Stimulated activated CD8-positive, alpha-beta memory T cell treated with anti-CD3 and anti-CD28 coated beads, Interleukin-12 subunit alpha, Interleukin-12 subunit beta, amount 100 ng/mL, for 1 hour (primary cell): ENCODE measurements at regions not wholly inside any gene's neighbourhood (a gene's known extent, or its start where the extent isn't known, plus 50 kb on each side); places are given as distances from the start of the nearest gene placed in this dataset.
"Not testable (repeated sequence)": the region's sequence is repeated elsewhere in the genome, so short reads cannot be mapped to it uniquely, and the experiment has no call there.

Experiments used
- DNase-seq: peaks from one replicate; pipeline ENCODE4 v3.0.0-alpha.2; 2020; ENCODE audit warnings: low read depth

DNA sequence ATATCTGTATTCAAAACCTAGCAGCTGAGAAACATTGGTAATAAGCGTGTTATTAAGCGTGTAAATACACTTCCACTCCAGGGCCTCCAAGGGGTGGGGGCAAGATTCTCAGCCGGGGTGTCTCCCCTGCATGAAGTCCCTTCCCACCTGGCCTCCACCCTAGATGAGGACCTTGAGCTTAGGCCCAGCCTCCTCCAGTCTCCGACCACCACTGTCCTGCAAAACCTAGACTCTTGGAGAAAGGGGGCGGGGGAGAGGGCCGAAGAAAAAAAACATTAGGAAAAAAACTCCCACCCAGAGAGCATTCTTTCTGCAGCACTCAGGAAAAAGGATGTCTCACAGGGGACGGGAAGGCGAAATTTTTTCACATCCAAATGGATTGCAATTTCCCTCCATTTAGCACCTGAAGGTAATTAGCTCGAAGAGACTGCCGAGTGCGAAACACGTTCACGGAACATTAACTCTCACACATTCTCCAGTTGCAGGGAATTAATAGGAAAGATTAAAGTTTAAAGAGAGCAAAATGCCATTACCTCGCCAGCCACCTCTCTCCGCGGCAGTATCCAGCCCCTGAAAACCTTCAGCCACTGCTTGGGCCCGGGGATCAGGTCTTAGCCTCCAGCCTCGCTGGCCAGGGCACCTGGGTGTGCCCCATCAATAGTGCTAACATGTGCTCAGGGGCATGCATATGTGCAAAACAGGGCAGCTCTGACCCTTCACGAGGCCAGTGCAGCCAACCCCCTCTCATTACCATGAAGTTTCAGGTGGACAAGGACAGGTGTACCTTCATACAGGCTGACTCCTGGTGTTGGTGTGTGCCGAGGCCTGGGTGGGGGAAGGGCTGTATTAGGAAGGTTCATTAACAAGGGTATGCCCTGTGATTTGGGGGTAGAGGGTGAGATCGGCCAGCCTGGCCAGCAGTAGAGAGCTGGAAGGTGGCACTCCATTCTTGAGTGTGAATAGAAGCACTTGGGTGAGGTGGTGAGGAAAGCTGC, 77.2 kb downstream of the HIF1AN start:
- no peak for DNase-seq

DNA sequence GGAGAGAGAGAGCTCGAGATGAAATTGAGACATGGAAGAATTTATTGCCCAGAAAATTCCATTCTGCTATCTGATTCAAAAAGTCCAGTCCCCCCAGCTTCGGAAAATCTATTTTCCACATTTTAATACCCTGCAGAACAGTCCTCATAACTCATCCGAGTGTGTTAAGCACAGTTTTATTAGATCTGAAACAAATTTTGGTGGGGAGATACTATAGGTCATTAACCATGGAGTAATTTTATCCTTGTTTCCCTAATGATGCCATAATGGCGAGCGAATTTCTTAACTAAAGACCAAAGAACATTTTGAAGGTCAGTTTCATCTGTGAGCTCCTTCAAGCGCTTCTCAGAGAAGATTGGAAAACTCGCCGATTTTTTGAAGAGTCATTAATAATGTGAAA, 78.1 kb downstream of the HIF1AN start:
- DNase-seq = no peak

- no peak for DNase-seq
Measured at GRCh38 chr10:100614429-100615095, 78.8 kb downstream of the HIF1AN start.

GRCh38 chr10:100615241-100615640, 79.5 kb downstream of the HIF1AN start:
- DNase-seq = no peak

DNA sequence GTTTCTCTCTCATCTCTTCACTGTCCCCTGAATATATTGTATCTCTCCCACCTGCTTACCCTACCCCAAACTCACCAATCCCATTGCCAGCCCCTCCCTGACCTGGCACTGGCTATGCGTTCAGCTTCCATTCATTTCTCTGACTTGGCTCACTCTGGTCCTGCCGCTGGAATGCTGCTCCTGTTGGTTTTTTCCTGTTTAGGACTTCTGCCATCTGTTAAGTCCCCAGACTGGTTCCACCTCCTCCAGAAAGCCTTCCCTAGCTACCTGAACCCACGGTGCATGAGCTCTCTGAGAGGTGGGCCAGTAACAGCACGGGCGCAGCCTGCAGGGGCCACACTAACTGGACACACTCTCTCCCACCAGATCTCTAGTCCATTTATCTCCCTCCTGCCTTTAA, 80.2 kb downstream of the HIF1AN start:
- no peak for DNase-seq

DNA sequence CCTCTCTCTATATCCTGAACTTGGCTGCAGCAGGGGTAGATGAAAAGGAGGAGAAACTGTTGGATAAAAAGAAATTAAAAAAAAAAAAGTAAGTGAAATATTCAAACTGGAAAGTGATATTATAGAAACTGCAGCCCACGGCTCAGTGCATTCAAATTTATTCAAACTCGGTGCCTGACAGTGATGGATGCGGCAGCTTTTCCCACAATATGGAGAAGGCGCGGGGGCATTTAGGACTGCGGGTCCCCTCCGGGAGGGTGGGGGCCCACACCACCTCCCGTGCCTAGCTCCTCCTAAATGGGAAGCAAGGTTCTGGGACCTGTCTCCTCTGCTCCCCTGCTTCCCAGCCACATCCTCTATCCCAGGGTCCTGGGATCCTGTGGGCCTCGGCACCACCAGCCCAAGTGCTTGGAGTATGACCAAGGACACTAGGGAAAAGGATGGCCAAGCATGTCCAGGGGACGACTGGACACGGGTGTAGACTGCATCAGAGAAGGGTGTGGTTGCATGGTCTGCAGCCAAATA, 82.4 kb downstream of the HIF1AN start:
- no peak for DNase-seq

GRCh38 chr10:100618632-100619255, 83.0 kb downstream of the HIF1AN start:
- no peak for DNase-seq

- DNase-seq = no peak
Measured at GRCh38 chr10:100620087-100620835, 84.5 kb downstream of the HIF1AN start.

DNA sequence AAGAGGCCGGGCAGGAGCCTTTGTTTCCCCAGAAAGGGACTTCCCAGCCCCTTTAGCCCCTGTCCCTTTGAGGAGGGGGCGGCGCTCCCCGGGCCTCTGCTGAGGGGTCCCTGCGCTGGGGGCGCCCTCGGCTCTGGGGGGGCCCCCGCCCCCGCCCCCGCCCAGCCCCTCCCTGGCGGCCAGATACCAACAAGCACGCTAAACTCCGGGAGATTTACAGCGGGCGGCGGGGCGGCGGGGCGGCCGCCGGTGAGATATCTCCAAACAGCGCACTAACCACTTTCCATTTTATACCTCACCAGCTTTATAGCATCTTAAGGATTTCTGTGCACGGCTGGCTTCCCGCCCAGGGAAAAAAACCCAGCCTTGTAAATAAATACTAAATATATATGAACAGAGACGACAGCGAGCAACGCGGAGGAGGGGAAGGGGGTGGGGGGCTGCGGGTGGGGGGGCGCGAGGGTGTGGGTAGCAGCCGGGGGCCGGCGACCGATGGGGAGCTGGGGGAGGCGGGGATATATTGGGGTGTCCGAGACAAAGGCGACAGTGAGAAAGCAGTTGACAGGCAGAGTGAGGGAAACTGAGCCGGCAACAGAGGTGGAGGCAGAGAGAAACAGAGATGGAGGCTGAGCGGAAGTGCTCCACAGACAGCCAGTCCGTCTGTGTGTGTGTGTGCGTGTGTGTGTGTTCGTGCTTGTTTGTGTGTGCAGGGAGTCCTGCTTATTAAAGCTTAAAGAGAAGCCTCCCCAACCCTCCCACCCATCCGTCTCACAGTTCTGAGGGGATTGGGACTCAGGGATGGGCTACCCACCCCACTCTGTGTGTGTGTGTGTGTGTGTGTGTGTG, 85.8 kb downstream of the HIF1AN start:
- DNase-seq = peak; percentile 7

DNA sequence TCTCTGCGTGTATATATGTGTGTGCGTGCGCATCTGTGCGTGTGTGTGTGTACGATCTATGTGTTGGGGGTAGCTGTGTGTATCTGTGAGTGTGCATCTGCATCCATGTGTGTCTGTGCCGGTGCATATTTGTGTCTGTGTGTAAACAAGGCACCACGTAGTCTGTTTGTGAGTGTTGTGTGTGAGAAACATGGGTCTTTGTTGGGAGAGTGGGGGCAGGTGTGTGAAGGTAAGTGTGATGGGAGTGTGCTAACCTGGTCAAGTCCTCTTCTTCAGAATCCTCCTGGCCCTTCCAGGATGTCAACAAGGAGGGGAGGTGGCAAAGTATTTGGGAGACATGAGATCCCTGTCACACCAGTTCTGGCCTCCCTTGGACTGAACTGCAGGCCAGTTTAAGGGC, 87.2 kb downstream of the HIF1AN start:
- DNase-seq = no peak

- no peak for DNase-seq
Measured at GRCh38 chr10:100623521-100624230, 87.9 kb downstream of the HIF1AN start.

GRCh38 chr10:100624298-100624697, 88.6 kb downstream of the HIF1AN start:
- DNase-seq = no peak

- no peak for DNase-seq
Measured at GRCh38 chr10:100625816-100626215, 90.1 kb downstream of the HIF1AN start.

DNA sequence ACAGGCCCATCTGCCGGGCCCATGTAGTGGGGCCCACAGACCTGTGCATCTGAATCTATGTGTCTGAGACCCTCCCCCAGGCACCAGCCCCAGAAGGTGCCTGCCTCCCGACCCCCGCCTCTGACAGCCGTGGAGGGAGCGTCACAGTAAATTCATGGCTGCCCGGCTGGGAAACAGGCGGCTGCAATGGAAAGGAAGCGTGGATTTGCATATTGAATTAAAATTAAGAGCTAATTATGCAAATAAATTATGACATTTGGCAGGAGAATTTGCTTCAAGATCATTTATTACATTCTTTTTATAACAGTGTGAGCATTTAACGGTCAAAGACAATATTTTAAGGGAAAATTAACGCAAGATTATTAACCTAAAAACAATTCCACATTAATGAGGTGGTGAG, 92.3 kb downstream of the HIF1AN start:
- no peak for DNase-seq

- DNase-seq = no peak
Measured at GRCh38 chr10:100631192-100631591, 95.4 kb downstream of the HIF1AN start.

GRCh38 chr10:100632027-100632426, 96.3 kb downstream of the HIF1AN start:
- DNase-seq = no peak

DNA sequence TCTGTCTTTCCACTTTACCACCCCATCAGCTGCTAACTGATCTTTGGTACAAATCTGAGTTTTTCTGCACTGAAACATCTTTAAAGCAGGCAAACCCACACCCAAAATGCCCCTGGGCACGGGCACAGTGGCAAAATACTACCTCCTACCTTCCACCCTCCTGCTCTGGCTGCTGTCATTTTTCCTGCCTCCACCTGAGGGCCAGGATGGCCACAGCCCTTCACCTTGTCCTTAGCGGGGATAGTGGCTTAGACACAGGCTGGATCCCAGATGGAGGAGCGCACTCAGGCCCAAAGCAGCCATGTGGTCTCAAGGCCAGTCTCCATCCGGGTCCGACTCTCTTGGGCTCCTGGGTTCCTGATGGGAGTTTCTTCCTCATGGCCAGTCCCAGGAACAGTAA, 98.3 kb downstream of the HIF1AN start:
- no peak for DNase-seq

DNA sequence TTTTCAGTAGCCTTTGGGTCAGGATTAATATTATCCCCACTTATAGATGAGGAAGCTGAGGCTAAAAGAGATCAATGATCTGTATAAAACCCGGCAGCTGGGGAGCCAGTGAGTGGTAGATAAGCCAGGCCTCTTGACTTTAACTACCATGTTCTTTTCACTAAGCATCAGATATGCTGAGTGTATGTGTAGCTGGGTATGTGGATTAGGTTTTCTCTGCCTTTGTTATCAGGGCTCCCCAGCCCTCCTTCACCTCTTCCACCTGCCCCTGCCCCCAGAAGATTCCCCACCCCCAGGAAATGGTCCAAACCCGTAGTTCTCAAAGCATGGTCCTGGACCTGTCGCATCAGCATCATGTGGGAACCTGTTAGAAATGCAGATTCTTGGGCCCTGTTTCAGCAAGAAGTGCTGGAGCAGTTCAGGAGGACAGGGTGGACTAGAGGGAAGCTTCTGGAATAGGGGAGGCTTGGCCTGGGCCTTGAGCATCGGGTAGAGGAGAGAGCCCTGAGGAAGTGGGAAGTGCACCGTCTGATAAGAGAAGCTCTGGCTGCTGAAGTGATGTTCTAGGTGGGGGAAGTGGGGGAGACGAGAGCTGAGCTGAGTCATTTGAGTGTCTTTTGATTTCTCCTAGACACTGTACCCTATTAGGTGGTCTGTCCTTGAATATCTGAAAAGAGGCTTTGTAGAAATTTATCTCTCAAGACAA, 101.3 kb downstream of the HIF1AN start:
- DNase-seq = no peak

- no peak for DNase-seq
Measured at GRCh38 chr10:100637785-100638184, 102.0 kb downstream of the HIF1AN start.

DNA sequence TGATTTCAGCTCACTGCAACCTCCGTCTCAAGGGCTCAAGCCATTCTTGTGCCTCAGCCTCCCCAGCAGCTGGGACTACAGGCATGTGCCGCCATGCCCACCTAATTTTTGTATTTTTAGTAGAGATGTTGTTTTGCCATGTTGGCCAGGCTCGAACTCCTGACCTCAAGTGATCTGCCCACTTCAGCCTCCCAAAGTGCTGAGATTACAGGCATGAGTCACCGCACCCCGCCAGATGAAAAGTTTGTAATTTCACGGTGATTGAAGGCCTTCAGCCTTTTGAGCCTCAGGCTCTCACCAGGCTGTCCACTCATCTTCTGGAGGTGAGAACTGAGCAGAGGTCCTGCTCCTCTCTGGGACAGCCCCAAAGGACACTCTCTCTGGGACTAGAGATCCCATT, 103.2 kb downstream of the HIF1AN start:
- DNase-seq = not testable (repeated sequence)
